K562 (cell line): ENCODE measurements at regions not wholly inside any gene's neighbourhood (a gene's known extent, or its start where the extent isn't known, plus 50 kb on each side); places are given as distances from the start of the nearest gene placed in this dataset.

ENCODE experiments used
- CBX5 ChIP-seq: IDR thresholded peaks from 2 replicates; pipeline ENCODE4 v1.6.1; 2014; ENCODE audit warnings: low read depth, borderline replicate concordance
- TF ChIP-seq, protein P1 (sequence below), 3 experiments: IDR thresholded peaks in 2 of 3; conservative IDR thresholded peaks in 1 of 3; 2 replicates each; pipeline ENCODE4 v1.5.1; 2011 to 2012; ENCODE audit warnings: low read length in 3 of 3, mild to moderate bottlenecking in 3 of 3, control low read depth in 2 of 3, improper control_type of control experiment in 1 of 3, inconsistent platforms in 1 of 3, low read depth in 1 of 3, mixed read lengths in 1 of 3, moderate library complexity in 1 of 3; ENCODE audit not compliant: insufficient read depth in 2 of 3
- TF ChIP-seq, protein P2 (sequence below): fragments of 450-650 bp; IDR thresholded peaks from 2 replicates; pipeline ENCODE4 v1.6.1; 2016; ENCODE audit warnings: borderline replicate concordance
- TF ChIP-seq, protein P3 (sequence below): fragments of 250-450 bp; sonication (Bioruptor Pico); IDR thresholded peaks from 2 replicates; pipeline ENCODE4 v1.5.0; 2021; ENCODE audit warnings: mild to moderate bottlenecking, borderline replicate concordance

DNA sequence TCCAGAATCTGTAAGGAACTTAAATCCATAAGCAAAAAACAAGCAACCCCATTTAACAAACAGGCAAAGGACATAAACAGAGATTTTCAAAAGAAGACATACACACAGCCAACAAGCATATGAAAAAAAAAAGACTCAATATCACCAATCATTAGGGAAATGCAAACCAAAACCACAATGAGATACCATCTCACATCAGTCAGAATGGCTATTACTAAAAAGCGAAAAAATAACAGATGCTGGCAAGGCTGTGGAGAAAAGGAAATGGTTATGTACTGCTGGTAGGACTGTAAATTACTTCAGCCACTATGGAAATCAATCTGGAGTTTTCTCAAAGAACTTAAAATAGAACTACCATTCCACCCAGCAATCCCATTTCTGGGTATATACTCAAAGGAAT lies 156.8 kb upstream of the RADX start:
- TF ChIP-seq, protein P1, sequence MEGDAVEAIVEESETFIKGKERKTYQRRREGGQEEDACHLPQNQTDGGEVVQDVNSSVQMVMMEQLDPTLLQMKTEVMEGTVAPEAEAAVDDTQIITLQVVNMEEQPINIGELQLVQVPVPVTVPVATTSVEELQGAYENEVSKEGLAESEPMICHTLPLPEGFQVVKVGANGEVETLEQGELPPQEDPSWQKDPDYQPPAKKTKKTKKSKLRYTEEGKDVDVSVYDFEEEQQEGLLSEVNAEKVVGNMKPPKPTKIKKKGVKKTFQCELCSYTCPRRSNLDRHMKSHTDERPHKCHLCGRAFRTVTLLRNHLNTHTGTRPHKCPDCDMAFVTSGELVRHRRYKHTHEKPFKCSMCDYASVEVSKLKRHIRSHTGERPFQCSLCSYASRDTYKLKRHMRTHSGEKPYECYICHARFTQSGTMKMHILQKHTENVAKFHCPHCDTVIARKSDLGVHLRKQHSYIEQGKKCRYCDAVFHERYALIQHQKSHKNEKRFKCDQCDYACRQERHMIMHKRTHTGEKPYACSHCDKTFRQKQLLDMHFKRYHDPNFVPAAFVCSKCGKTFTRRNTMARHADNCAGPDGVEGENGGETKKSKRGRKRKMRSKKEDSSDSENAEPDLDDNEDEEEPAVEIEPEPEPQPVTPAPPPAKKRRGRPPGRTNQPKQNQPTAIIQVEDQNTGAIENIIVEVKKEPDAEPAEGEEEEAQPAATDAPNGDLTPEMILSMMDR (IDR thresholded peaks at IDR 0.05 in 2 of 3, conservative IDR thresholded peaks at IDR 0.05 in 1 of 3; ENCODE audit: insufficient read depth in 2 of 3, low read depth in 1 of 3, low read length in 3 of 3) = no peak
- no peak for TF ChIP-seq CBX5
- TF ChIP-seq, protein P2, sequence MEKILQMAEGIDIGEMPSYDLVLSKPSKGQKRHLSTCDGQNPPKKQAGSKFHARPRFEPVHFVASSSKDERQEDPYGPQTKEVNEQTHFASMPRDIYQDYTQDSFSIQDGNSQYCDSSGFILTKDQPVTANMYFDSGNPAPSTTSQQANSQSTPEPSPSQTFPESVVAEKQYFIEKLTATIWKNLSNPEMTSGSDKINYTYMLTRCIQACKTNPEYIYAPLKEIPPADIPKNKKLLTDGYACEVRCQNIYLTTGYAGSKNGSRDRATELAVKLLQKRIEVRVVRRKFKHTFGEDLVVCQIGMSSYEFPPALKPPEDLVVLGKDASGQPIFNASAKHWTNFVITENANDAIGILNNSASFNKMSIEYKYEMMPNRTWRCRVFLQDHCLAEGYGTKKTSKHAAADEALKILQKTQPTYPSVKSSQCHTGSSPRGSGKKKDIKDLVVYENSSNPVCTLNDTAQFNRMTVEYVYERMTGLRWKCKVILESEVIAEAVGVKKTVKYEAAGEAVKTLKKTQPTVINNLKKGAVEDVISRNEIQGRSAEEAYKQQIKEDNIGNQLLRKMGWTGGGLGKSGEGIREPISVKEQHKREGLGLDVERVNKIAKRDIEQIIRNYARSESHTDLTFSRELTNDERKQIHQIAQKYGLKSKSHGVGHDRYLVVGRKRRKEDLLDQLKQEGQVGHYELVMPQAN = no peak
- TF ChIP-seq, protein P3, sequence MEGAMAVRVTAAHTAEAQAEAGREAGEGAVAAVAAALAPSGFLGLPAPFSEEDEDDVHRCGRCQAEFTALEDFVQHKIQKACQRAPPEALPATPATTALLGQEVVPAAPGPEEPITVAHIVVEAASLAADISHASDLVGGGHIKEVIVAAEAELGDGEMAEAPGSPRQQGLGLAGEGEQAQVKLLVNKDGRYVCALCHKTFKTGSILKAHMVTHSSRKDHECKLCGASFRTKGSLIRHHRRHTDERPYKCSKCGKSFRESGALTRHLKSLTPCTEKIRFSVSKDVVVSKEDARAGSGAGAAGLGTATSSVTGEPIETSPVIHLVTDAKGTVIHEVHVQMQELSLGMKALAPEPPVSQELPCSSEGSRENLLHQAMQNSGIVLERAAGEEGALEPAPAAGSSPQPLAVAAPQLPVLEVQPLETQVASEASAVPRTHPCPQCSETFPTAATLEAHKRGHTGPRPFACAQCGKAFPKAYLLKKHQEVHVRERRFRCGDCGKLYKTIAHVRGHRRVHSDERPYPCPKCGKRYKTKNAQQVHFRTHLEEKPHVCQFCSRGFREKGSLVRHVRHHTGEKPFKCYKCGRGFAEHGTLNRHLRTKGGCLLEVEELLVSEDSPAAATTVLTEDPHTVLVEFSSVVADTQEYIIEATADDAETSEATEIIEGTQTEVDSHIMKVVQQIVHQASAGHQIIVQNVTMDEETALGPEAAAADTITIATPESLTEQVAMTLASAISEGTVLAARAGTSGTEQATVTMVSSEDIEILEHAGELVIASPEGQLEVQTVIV (CRISPR knock-in tag) = no peak
